ENCODE measurements at regions not wholly inside any gene's neighbourhood (a gene's known extent, or its start where the extent isn't known, plus 50 kb on each side); places are given as distances from the start of the nearest gene placed in this dataset.

- TF ChIP-seq, protein P1, sequence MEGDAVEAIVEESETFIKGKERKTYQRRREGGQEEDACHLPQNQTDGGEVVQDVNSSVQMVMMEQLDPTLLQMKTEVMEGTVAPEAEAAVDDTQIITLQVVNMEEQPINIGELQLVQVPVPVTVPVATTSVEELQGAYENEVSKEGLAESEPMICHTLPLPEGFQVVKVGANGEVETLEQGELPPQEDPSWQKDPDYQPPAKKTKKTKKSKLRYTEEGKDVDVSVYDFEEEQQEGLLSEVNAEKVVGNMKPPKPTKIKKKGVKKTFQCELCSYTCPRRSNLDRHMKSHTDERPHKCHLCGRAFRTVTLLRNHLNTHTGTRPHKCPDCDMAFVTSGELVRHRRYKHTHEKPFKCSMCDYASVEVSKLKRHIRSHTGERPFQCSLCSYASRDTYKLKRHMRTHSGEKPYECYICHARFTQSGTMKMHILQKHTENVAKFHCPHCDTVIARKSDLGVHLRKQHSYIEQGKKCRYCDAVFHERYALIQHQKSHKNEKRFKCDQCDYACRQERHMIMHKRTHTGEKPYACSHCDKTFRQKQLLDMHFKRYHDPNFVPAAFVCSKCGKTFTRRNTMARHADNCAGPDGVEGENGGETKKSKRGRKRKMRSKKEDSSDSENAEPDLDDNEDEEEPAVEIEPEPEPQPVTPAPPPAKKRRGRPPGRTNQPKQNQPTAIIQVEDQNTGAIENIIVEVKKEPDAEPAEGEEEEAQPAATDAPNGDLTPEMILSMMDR (IDR thresholded peaks at IDR 0.05; ENCODE audit: insufficient read depth, low read length): no peak
- TF ChIP-seq POLR2AphosphoS5 (IDR thresholded peaks at IDR 0.05; ENCODE audit: low read depth) (no peak), GABPA (IDR thresholded peaks at IDR 0.05; ENCODE audit: low read depth) (no peak), SPI1 (IDR thresholded peaks at IDR 0.05; ENCODE audit: borderline replicate concordance, low read depth) (no peak)
- TF ChIP-seq, protein P2, sequence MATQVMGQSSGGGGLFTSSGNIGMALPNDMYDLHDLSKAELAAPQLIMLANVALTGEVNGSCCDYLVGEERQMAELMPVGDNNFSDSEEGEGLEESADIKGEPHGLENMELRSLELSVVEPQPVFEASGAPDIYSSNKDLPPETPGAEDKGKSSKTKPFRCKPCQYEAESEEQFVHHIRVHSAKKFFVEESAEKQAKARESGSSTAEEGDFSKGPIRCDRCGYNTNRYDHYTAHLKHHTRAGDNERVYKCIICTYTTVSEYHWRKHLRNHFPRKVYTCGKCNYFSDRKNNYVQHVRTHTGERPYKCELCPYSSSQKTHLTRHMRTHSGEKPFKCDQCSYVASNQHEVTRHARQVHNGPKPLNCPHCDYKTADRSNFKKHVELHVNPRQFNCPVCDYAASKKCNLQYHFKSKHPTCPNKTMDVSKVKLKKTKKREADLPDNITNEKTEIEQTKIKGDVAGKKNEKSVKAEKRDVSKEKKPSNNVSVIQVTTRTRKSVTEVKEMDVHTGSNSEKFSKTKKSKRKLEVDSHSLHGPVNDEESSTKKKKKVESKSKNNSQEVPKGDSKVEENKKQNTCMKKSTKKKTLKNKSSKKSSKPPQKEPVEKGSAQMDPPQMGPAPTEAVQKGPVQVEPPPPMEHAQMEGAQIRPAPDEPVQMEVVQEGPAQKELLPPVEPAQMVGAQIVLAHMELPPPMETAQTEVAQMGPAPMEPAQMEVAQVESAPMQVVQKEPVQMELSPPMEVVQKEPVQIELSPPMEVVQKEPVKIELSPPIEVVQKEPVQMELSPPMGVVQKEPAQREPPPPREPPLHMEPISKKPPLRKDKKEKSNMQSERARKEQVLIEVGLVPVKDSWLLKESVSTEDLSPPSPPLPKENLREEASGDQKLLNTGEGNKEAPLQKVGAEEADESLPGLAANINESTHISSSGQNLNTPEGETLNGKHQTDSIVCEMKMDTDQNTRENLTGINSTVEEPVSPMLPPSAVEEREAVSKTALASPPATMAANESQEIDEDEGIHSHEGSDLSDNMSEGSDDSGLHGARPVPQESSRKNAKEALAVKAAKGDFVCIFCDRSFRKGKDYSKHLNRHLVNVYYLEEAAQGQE (IDR thresholded peaks at IDR 0.05; ENCODE audit: insufficient replicate concordance, low read depth): no peak
Measured at GRCh38 chr4:162401021-162401420, 237.2 kb upstream of the FSTL5 start.

All from HL-60 (cell line).